ENCODE measurements at regions not wholly inside any gene's neighbourhood (a gene's known extent, or its start where the extent isn't known, plus 50 kb on each side); places are given as distances from the start of the nearest gene placed in this dataset.

GRCh38 chr5:106417163-106417562 lies 1253.6 kb downstream of the EFNA5 start:
- 88% methylated on average over 15 of the region's 22 CpGs for WGBS (ENCODE audit: insufficient coverage)

GRCh38 chr5:106415541-106415940 lies 1255.2 kb downstream of the EFNA5 start:
- no peak overlapping the region for H3K27ac Mint-ChIP-seq
- H3K27me3 Mint-ChIP-seq: no peaks in the 10 kb centered on the region
- no peak overlapping the region for H3K4me2 ChIP-seq (replicated peaks; ENCODE audit: low read depth, low read length, poor library complexity, severe bottlenecking)
- ATAC-seq (ENCODE audit: low read depth) (no peak), DNase-seq (no peak)
- 75% methylated on average over 2 of the region's 4 CpGs for WGBS (ENCODE audit: insufficient coverage)
- H3K9me3 ChIP-seq (ENCODE audit: control extremely low read depth in 1 of 3, control insufficient read depth in 2 of 3, insufficient read depth in 1 of 3, low read length in 2 of 3): peaks cover 0 to 4% (median 0%) of the 10 kb centered on the region in 3 donors
- H3K36me3 ChIP-seq (replicated peaks in 1 of 2; ENCODE audit: control extremely low read depth in 1 of 2, control insufficient read depth in 1 of 2, extremely low read depth in 1 of 2, insufficient read depth in 2 of 2, low read length in 1 of 2): no peaks in the 10 kb centered on the region
- H3K4me3 ChIP-seq (ENCODE audit: control extremely low read depth in 1 of 5, extremely low read depth in 1 of 5, insufficient read depth in 1 of 5, low read depth in 2 of 5, low read length in 4 of 5): no peak overlapping the region
- H2AFZ ChIP-seq (ENCODE audit: insufficient read depth, low read depth, low read length, poor library complexity, severe bottlenecking): no peak overlapping the region
- no peak overlapping the region for H3K27ac ChIP-seq (ENCODE audit: low read length in 2 of 2)
- H3K9ac ChIP-seq (ENCODE audit: low read length): no peak overlapping the region
- no peaks in the 10 kb centered on the region for H4K20me1 ChIP-seq (ENCODE audit: control insufficient read depth, insufficient read depth, low read length, poor library complexity, severe bottlenecking)
- TF ChIP-seq CTCF (IDR thresholded peaks at IDR 0.05): no peak
- no peak for TF ChIP-seq EZH2 (IDR thresholded peaks at IDR 0.05; ENCODE audit: borderline replicate concordance, insufficient read depth, low read depth, low read length, poor library complexity, severe bottlenecking)
- H3K79me2 ChIP-seq (ENCODE audit: control insufficient read depth, insufficient read depth, low read length): no peaks in the 10 kb centered on the region
- intact Hi-C loops (cut with micrococcal nuclease): no loop called here
- no peaks in the 10 kb centered on the region for H3K4me1 Mint-ChIP-seq
- H3K9me3 Mint-ChIP-seq (ENCODE audit: insufficient read depth): no peaks in the 10 kb centered on the region
- POLR2A ChIA-PET: no interaction called here
- CTCF ChIA-PET: no interaction called here
- no peaks in the 10 kb centered on the region for H3K4me1 ChIP-seq (ENCODE audit: control insufficient read depth in 2 of 2, insufficient read depth in 2 of 2, low read length in 2 of 2)
- no peak overlapping the region for H3K4me3 Mint-ChIP-seq
- H3K27me3 ChIP-seq (replicated peaks in 1 of 4; ENCODE audit: control extremely low read depth in 1 of 4, control insufficient read depth in 3 of 4, insufficient read depth in 4 of 4, low read length in 3 of 4): no peaks in the 10 kb centered on the region

More at GRCh38 chr5:106417163-106417562, 1253.6 kb downstream of the EFNA5 start:
- H3K79me2 ChIP-seq (ENCODE audit: control insufficient read depth, insufficient read depth, low read length): no peaks in the 10 kb centered on the region
- H3K27me3 ChIP-seq (replicated peaks in 1 of 4; ENCODE audit: control extremely low read depth in 1 of 4, control insufficient read depth in 3 of 4, insufficient read depth in 4 of 4, low read length in 3 of 4): no peaks in the 10 kb centered on the region
- H3K9me3 ChIP-seq (ENCODE audit: control extremely low read depth in 1 of 3, control insufficient read depth in 2 of 3, insufficient read depth in 1 of 3, low read length in 2 of 3): peaks cover 0 to 4% (median 0%) of the 10 kb centered on the region in 3 donors
- H3K36me3 ChIP-seq (replicated peaks in 1 of 2; ENCODE audit: control extremely low read depth in 1 of 2, control insufficient read depth in 1 of 2, extremely low read depth in 1 of 2, insufficient read depth in 2 of 2, low read length in 1 of 2): no peaks in the 10 kb centered on the region
- Mint-ChIP-seq H3K4me1 (no peaks in the 10 kb centered on the region), H3K27me3 (no peaks in the 10 kb centered on the region), H3K27ac (no peak overlapping the region), H3K4me3 (no peak overlapping the region), H3K9me3 (ENCODE audit: insufficient read depth) (no peaks in the 10 kb centered on the region)
- no peak overlapping the region for H2AFZ ChIP-seq (ENCODE audit: insufficient read depth, low read depth, low read length, poor library complexity, severe bottlenecking)
- DNase-seq (no peak), ATAC-seq (ENCODE audit: low read depth) (no peak)
- H3K4me2 ChIP-seq (replicated peaks; ENCODE audit: low read depth, low read length, poor library complexity, severe bottlenecking): no peak overlapping the region
- no peak overlapping the region for H3K27ac ChIP-seq (ENCODE audit: low read length in 2 of 2)
- CTCF ChIA-PET: no interaction called here
- intact Hi-C loops (cut with micrococcal nuclease): no loop called here
- no peak overlapping the region for H3K4me3 ChIP-seq (ENCODE audit: control extremely low read depth in 1 of 5, extremely low read depth in 1 of 5, insufficient read depth in 1 of 5, low read depth in 2 of 5, low read length in 4 of 5)
- TF ChIP-seq EZH2 (IDR thresholded peaks at IDR 0.05; ENCODE audit: borderline replicate concordance, insufficient read depth, low read depth, low read length, poor library complexity, severe bottlenecking) (no peak), CTCF (IDR thresholded peaks at IDR 0.05) (no peak)
- H4K20me1 ChIP-seq (ENCODE audit: control insufficient read depth, insufficient read depth, low read length, poor library complexity, severe bottlenecking): no peaks in the 10 kb centered on the region
- no peak overlapping the region for H3K9ac ChIP-seq (ENCODE audit: low read length)
- H3K4me1 ChIP-seq (ENCODE audit: control insufficient read depth in 2 of 2, insufficient read depth in 2 of 2, low read length in 2 of 2): no peaks in the 10 kb centered on the region
- POLR2A ChIA-PET: no interaction called here
